H9 (cell line): ENCODE measurements at regions not wholly inside any gene's neighbourhood (a gene's known extent, or its start where the extent isn't known, plus 50 kb on each side); places are given as distances from the start of the nearest gene placed in this dataset.
"Not testable (repeated sequence)": the region's sequence is repeated elsewhere in the genome, so short reads cannot be mapped to it uniquely, and the experiment has no call there.

Experiments used
- DNase-seq: peaks from one replicate; pipeline ENCODE4 v3.0.0-alpha.2; 2017
- H2AFZ ChIP-seq: one replicate; pipeline ENCODE4 v1.6.1; 2013; ENCODE audit warnings: mild to moderate bottlenecking, low read length, control low read depth, moderate library complexity
- H2AK5ac ChIP-seq: 2 replicates; pipeline ENCODE4 v1.6.1; 2013; ENCODE audit warnings: low read length, control low read depth, mixed read lengths; ENCODE audit not compliant: insufficient read length
- H2BK120ac ChIP-seq: one replicate; pipeline ENCODE4 v1.6.1; 2013; ENCODE audit warnings: low read depth, mild to moderate bottlenecking, low read length, control low read depth, inconsistent platforms; ENCODE audit not compliant: poor library complexity, severe bottlenecking
- H2BK12ac ChIP-seq: 2 replicates; pipeline ENCODE4 v1.6.1; 2013; ENCODE audit warnings: low read length, control low read depth, mixed read lengths, low read depth; ENCODE audit not compliant: insufficient read length
- H2BK15ac ChIP-seq: 2 replicates; pipeline ENCODE4 v1.6.1; 2013; ENCODE audit warnings: low read depth, low read length, control low read depth
- H2BK20ac ChIP-seq: one replicate; pipeline ENCODE4 v1.6.1; 2013; ENCODE audit warnings: low read depth, mild to moderate bottlenecking, low read length, control low read depth, inconsistent platforms; ENCODE audit not compliant: poor library complexity, severe bottlenecking
- H2BK5ac ChIP-seq: 2 replicates; pipeline ENCODE4 v1.6.1; 2013; ENCODE audit warnings: low read length, control low read depth, mixed read lengths; ENCODE audit not compliant: insufficient read length
- H3K14ac ChIP-seq: 2 replicates; pipeline ENCODE4 v1.6.1; 2013; ENCODE audit warnings: low read length, control low read depth; ENCODE audit not compliant: insufficient read depth
- H3K18ac ChIP-seq: 2 replicates; pipeline ENCODE4 v1.6.1; 2013; ENCODE audit warnings: low read depth, mild to moderate bottlenecking, mixed read lengths, low read length, control low read depth; ENCODE audit not compliant: insufficient read length
- H3K23ac ChIP-seq: 2 replicates; pipeline ENCODE4 v1.6.1; 2013; ENCODE audit warnings: low read length, control low read depth, mixed read lengths, low read depth; ENCODE audit not compliant: insufficient read length
- H3K23me2 ChIP-seq: 2 replicates; pipeline ENCODE4 v1.6.1; 2013; ENCODE audit warnings: low read depth, mild to moderate bottlenecking, mixed read lengths, low read length, control low read depth; ENCODE audit not compliant: insufficient read length, poor library complexity, severe bottlenecking
- H3K27ac ChIP-seq: 2 replicates; pipeline ENCODE4 v1.5.1; 2013; ENCODE audit warnings: low read length, control low read depth, mixed read lengths, low read depth; ENCODE audit not compliant: insufficient read length
- H3K27me3 ChIP-seq: 2 replicates; pipeline ENCODE4 v1.6.1; 2013; ENCODE audit warnings: low read length, control low read depth, inconsistent platforms; ENCODE audit not compliant: insufficient read depth
- H3K4ac ChIP-seq: 2 replicates; pipeline ENCODE4 v1.6.1; 2013; ENCODE audit warnings: low read depth, mild to moderate bottlenecking, control low read depth, inconsistent platforms, low read length, moderate library complexity
- H3K4me1 ChIP-seq: 2 replicates; pipeline ENCODE4 v1.6.1; 2013; ENCODE audit warnings: low read length, control low read depth, inconsistent platforms; ENCODE audit not compliant: insufficient read depth
- H3K4me2 ChIP-seq: 2 replicates; pipeline ENCODE4 v1.6.1; 2013; ENCODE audit warnings: low read length, control low read depth, mixed read lengths; ENCODE audit not compliant: insufficient read length, insufficient read depth
- H3K56ac ChIP-seq: 2 replicates; pipeline ENCODE4 v1.6.1; 2013; ENCODE audit warnings: low read depth, mild to moderate bottlenecking, mixed read lengths, low read length, control low read depth; ENCODE audit not compliant: insufficient read length
- H3K79me1 ChIP-seq: 2 replicates; pipeline ENCODE4 v1.6.1; 2013; ENCODE audit warnings: low read depth, mild to moderate bottlenecking, moderate library complexity, low read length, control low read depth, inconsistent platforms; ENCODE audit not compliant: insufficient read depth, poor library complexity, severe bottlenecking
- H3K79me2 ChIP-seq: 2 replicates; pipeline ENCODE4 v1.6.1; 2013; ENCODE audit warnings: low read length, control low read depth, inconsistent platforms; ENCODE audit not compliant: insufficient read depth
- H3K9ac ChIP-seq: 2 replicates; pipeline ENCODE4 v1.6.1; 2013; ENCODE audit warnings: low read length, control low read depth, mixed read lengths; ENCODE audit not compliant: insufficient read length; ENCODE audit errors: extremely low read depth
- H3K9me3 ChIP-seq: one replicate; pipeline ENCODE4 v1.6.1; 2013; ENCODE audit warnings: low read depth, low read length, inconsistent platforms; ENCODE audit not compliant: control insufficient read depth
- H3T11ph ChIP-seq: one replicate; pipeline ENCODE4 v1.6.1; 2013; ENCODE audit warnings: mild to moderate bottlenecking, low read length, control low read depth, inconsistent platforms
- H4K20me1 ChIP-seq: one replicate; pipeline ENCODE4 v1.6.1; 2013; ENCODE audit not compliant: control insufficient read depth, insufficient read length, insufficient read depth
- H4K5ac ChIP-seq: 2 replicates; pipeline ENCODE4 v1.6.1; 2013; ENCODE audit warnings: low read depth, mild to moderate bottlenecking, mixed read lengths, low read length, control low read depth; ENCODE audit not compliant: insufficient read length
- H4K8ac ChIP-seq: replicated peaks from 2 replicates; pipeline ENCODE4 v1.6.1; 2013; ENCODE audit warnings: low read length, control low read depth, mixed read lengths, low read depth; ENCODE audit not compliant: insufficient read length
- H4K91ac ChIP-seq: 2 replicates; pipeline ENCODE4 v1.6.1; 2013; ENCODE audit warnings: low read depth, mild to moderate bottlenecking, moderate library complexity, mixed read lengths, low read length, control low read depth; ENCODE audit not compliant: insufficient read length
- H3K27ac Mint-ChIP-seq, 3 experiments: 2 replicates in 2 of 3; 3 replicates in 1 of 3; pipeline ENCODE4 v1.8.0; 2020 to 2021; ENCODE audit warnings: mixed read lengths in 3 of 3, mild to moderate bottlenecking in 1 of 3, moderate library complexity in 1 of 3
- H3K27me3 Mint-ChIP-seq: 2 replicates; pipeline ENCODE4 v1.8.0; 2021; ENCODE audit warnings: low read depth, mild to moderate bottlenecking, moderate library complexity, mixed read lengths
- H3K36me3 Mint-ChIP-seq, 3 experiments: 2 replicates in 2 of 3; 3 replicates in 1 of 3; pipeline ENCODE4 v1.8.0; 2020 to 2021; ENCODE audit warnings: low read depth in 3 of 3, mixed read lengths in 3 of 3; ENCODE audit not compliant: insufficient read depth in 1 of 3
- H3K4me1 Mint-ChIP-seq, 2 experiments: 2 replicates each; pipeline ENCODE4 v1.8.0; 2020; ENCODE audit warnings: mixed read lengths in 2 of 2
- H3K4me3 Mint-ChIP-seq, 2 experiments: 2 replicates in 1 of 2; 3 replicates in 1 of 2; pipeline ENCODE4 v1.8.0; 2020 to 2021; ENCODE audit warnings: mild to moderate bottlenecking in 2 of 2, mixed read lengths in 2 of 2, moderate library complexity in 1 of 2
- H3K9me3 Mint-ChIP-seq, 2 experiments: 2 replicates in 1 of 2; 3 replicates in 1 of 2; pipeline ENCODE4 v1.8.0; 2020; ENCODE audit warnings: mild to moderate bottlenecking in 2 of 2, mixed read lengths in 2 of 2, moderate library complexity in 1 of 2
- WGBS: extraction: QIAGEN DNeasy Blood & Tissue Kit; methylation state at CpG from one replicate; pipeline ENCODE4 v1.1.7; 2013; ENCODE audit warnings: missing lambda C conversion rate, low lambda C conversion rate, mixed read lengths; ENCODE audit not compliant: insufficient read length; ENCODE audit errors: extremely low coverage; 5-methylcytosine and 5-hydroxymethylcytosine counted together

DNA sequence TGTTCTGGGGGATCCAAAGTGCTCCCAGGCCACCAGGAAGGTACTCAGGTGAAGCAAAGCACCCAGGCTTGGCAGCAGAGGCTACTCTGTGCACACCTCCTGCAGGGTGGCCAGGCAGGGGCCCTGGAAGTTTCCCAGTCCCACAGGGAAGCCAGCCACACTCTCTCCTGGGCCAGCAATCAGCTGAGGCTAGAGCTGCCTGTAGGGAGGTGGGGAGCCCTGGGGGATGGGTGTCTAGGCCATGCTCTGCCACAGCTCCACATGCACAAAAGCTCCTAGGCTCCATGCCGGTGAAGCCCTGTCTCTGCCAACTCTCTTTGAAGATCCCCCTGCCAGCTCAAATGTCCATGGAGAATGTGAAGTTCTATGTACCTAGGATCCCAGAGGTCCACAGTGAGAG lies 231.4 kb downstream of the SPATA31A6 start:
- H4K5ac ChIP-seq, H3K14ac ChIP-seq, H3K27me3 Mint-ChIP-seq, H3T11ph ChIP-seq, H3K27ac Mint-ChIP-seq, H3K4ac ChIP-seq, H3K4me1 Mint-ChIP-seq, H3K9me3 Mint-ChIP-seq, H3K9me3 ChIP-seq, H2AK5ac ChIP-seq, DNase-seq, H3K27ac ChIP-seq, H3K56ac ChIP-seq, H3K9ac ChIP-seq, H4K91ac ChIP-seq, H3K36me3 Mint-ChIP-seq, H3K4me2 ChIP-seq, H2BK12ac ChIP-seq, H3K79me1 ChIP-seq, H2BK120ac ChIP-seq, H4K8ac ChIP-seq, H3K27me3 ChIP-seq, H3K18ac ChIP-seq, H2BK15ac ChIP-seq, H2BK20ac ChIP-seq, H4K20me1 ChIP-seq, H2BK5ac ChIP-seq, H3K23me2 ChIP-seq, H2AFZ ChIP-seq, H3K4me3 Mint-ChIP-seq, H3K79me2 ChIP-seq, H3K4me1 ChIP-seq, H3K23ac ChIP-seq: not testable (repeated sequence)
- no CpG with 5 or more reads among the region's 1 CpG for WGBS

DNA sequence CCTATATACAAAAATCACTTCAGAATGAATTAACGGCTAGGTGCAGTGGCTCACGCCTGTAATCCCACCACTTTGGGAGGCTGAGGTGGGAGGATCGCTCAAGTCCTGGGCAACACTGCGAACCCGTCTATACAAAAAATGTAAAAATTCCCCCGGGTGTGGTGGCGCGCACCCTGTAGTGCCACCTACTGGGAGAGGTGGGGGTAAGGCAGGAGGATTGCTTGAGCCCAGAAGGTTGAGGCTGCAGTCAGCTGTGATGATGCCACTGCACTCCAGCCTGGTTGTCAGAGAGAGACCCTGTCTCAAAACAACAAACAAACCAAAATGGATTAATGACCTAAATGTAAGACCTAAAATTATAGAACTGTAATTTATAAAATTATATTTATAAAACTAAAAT lies 236.2 kb downstream of the SPATA31A6 start:
- H4K20me1 ChIP-seq, H2BK20ac ChIP-seq, H3K27ac Mint-ChIP-seq, H4K8ac ChIP-seq, H3K4me2 ChIP-seq, H3K79me2 ChIP-seq, H3K9ac ChIP-seq, H2BK12ac ChIP-seq, H3K4ac ChIP-seq, H3K27me3 ChIP-seq, H3K56ac ChIP-seq, H2AFZ ChIP-seq, H2BK15ac ChIP-seq, H3K14ac ChIP-seq, H3K79me1 ChIP-seq, H4K91ac ChIP-seq, DNase-seq, H3K27me3 Mint-ChIP-seq, H3K27ac ChIP-seq, H3K9me3 ChIP-seq, H2BK120ac ChIP-seq, H3K18ac ChIP-seq, H3K9me3 Mint-ChIP-seq, H4K5ac ChIP-seq, H3K4me3 Mint-ChIP-seq, H3K36me3 Mint-ChIP-seq, H2AK5ac ChIP-seq, H3K23ac ChIP-seq, H3K23me2 ChIP-seq, H3K4me1 ChIP-seq, H2BK5ac ChIP-seq, H3K4me1 Mint-ChIP-seq, H3T11ph ChIP-seq: not testable (repeated sequence)
- WGBS, result no CpG with 5 or more reads among the region's 8 CpGs

DNA sequence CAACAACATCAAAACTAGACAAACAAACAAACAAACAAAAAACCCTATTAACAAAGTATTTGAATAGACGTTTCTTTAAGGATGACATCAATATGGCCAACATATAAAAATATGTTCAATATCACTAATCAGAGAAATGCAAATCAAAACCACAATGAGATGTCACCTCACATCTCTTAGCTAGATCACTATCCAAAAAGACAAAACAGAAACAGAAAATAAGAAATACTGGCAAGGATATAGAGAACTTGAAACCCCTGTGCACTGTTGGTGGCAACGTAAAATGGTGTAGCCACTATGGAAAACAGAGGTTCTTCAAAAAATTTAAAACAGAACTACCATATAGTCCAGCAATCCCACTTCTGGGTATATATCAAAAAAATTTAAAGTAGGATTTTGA lies 236.9 kb downstream of the SPATA31A6 start:
- not testable (repeated sequence) for H3K23ac ChIP-seq, H3K4ac ChIP-seq, H3K18ac ChIP-seq, H2BK20ac ChIP-seq, H3K79me2 ChIP-seq, H3K9me3 Mint-ChIP-seq, H3K9ac ChIP-seq, H3K4me3 Mint-ChIP-seq, H3K4me2 ChIP-seq, H3K27ac ChIP-seq, H2BK15ac ChIP-seq, H4K5ac ChIP-seq, H2BK120ac ChIP-seq, H4K91ac ChIP-seq, H3K27me3 Mint-ChIP-seq, H3K56ac ChIP-seq, H4K20me1 ChIP-seq, H3K9me3 ChIP-seq, H3K79me1 ChIP-seq, H3K23me2 ChIP-seq, DNase-seq, H2AK5ac ChIP-seq, H2AFZ ChIP-seq, H2BK12ac ChIP-seq, H3T11ph ChIP-seq, H3K4me1 ChIP-seq, H3K4me1 Mint-ChIP-seq, H4K8ac ChIP-seq, H3K27me3 ChIP-seq, H3K36me3 Mint-ChIP-seq, H3K27ac Mint-ChIP-seq, H3K14ac ChIP-seq, H2BK5ac ChIP-seq
- WGBS, result no CpG with 5 or more reads among the region's 2 CpGs
